ENCODE measurements at regions not wholly inside any gene's neighbourhood (a gene's known extent, or its start where the extent isn't known, plus 50 kb on each side); places are given as distances from the start of the nearest gene placed in this dataset.

- Histone ChIP-seq H3K4me1 (peaks cover 0 to 13% (median 3%) of the 10 kb centered on the region in 6 donors), H3K27ac (no peak overlapping the region), H3K27me3 (replicated peaks in 1 of 7) (no peaks in the 10 kb centered on the region), H3K36me3 (no peaks in the 10 kb centered on the region), H3K4me3 (no peak overlapping the region), H3K9me3 (no peaks in the 10 kb centered on the region)
- intact Hi-C loops (cut with DNase I; ENCODE audit: low total_unique reads) = no loop called here
- TF ChIP-seq CTCF (IDR thresholded peaks at IDR 0.05 in 8 of 11, conservative IDR thresholded peaks at IDR 0.05 in 3 of 11) = no peak
- no peak for DNase-seq
Measured at GRCh38 chr3:193824365-193824764, 231.4 kb downstream of the OPA1 start.

GRCh38 chr3:193825617-193826016, 232.6 kb downstream of the OPA1 start:
- 73 to 89% (median 85%) methylated on average over 3 to 6 of the region's 6 CpGs for WGBS, 5 donors
- DNase-seq = peak; percentile 67
- no peak overlapping the region for H3K4me3 ChIP-seq
- no peaks in the 10 kb centered on the region for H3K9me3 ChIP-seq
- intact Hi-C loops (cut with DNase I; ENCODE audit: low total_unique reads) = no loop called here
- peaks cover 0 to 13% (median 3%) of the 10 kb centered on the region in 6 donors for H3K4me1 ChIP-seq
- H3K36me3 ChIP-seq = no peaks in the 10 kb centered on the region
- TF ChIP-seq POLR2A (IDR thresholded peaks at IDR 0.05) (no peak), CTCF (IDR thresholded peaks at IDR 0.05 in 8 of 11, conservative IDR thresholded peaks at IDR 0.05 in 3 of 11) (no peak), POLR2AphosphoS5 (IDR thresholded peaks at IDR 0.05) (no peak)
- no peaks in the 10 kb centered on the region for H3K27me3 ChIP-seq (replicated peaks in 1 of 7)
- H3K27ac ChIP-seq = no peak overlapping the region

- Histone ChIP-seq H3K27ac (peak overlapping the region in 2 of 8 donors; percentile 48 to 52), H3K4me1 (peaks cover 0 to 15% (median 5%) of the 10 kb centered on the region in 6 donors), H3K36me3 (no peaks in the 10 kb centered on the region), H3K27me3 (replicated peaks in 1 of 7) (no peaks in the 10 kb centered on the region), H3K9me3 (no peaks in the 10 kb centered on the region), H3K4me3 (no peak overlapping the region)
- no peak for DNase-seq
- TF ChIP-seq POLR2A (IDR thresholded peaks at IDR 0.05) = no peak
- peak in 3 of 11 experiments; percentile 8 to 35 (median 31) for TF ChIP-seq CTCF (IDR thresholded peaks at IDR 0.05 in 8 of 11, conservative IDR thresholded peaks at IDR 0.05 in 3 of 11)
- no peak for TF ChIP-seq POLR2AphosphoS5 (IDR thresholded peaks at IDR 0.05)
- WGBS, 5 donors = 67 to 86% (median 82%) methylated on average over 12 of the region's 12 CpGs
- intact Hi-C loops (cut with DNase I; ENCODE audit: low total_unique reads) = no loop called here
Measured at GRCh38 chr3:193826159-193826795, 233.3 kb downstream of the OPA1 start.

GRCh38 chr3:193827040-193827669, 234.1 kb downstream of the OPA1 start:
- WGBS, 5 donors = 79 to 85% (median 82%) methylated on average over 7 of the region's 7 CpGs
- H3K27me3 ChIP-seq (replicated peaks in 1 of 7) = no peaks in the 10 kb centered on the region
- DNase-seq = no peak
- TF ChIP-seq CTCF (IDR thresholded peaks at IDR 0.05 in 8 of 11, conservative IDR thresholded peaks at IDR 0.05 in 3 of 11) (no peak), POLR2A (IDR thresholded peaks at IDR 0.05) (no peak), POLR2AphosphoS5 (IDR thresholded peaks at IDR 0.05) (no peak)
- peaks cover 6 to 24% (median 14%) of the 10 kb centered on the region in 6 donors for H3K4me1 ChIP-seq
- peak overlapping the region in 2 of 8 donors; percentile 48 to 52 for H3K27ac ChIP-seq
- intact Hi-C loops (cut with DNase I; ENCODE audit: low total_unique reads) = no loop called here
- no peaks in the 10 kb centered on the region for H3K9me3 ChIP-seq
- no peaks in the 10 kb centered on the region for H3K36me3 ChIP-seq
- H3K4me3 ChIP-seq = no peak overlapping the region
